Omental fat pad (tissue), 3 donors: ENCODE measurements at regions not wholly inside any gene's neighbourhood (a gene's known extent, or its start where the extent isn't known, plus 50 kb on each side); places are given as distances from the start of the nearest gene placed in this dataset.
"Not testable (repeated sequence)": the region's sequence is repeated elsewhere in the genome, so short reads cannot be mapped to it uniquely, and the experiment has no call there.

Experiments used
- ATAC-seq: fragments of 150-250 bp; one replicate; pipeline ENCODE4 v1.9.1; 2016; ENCODE audit warnings: mild to moderate bottlenecking, moderate library complexity; ENCODE audit not compliant: low FRiP score
- DNase-seq: peaks from one replicate; pipeline ENCODE4 v3.0.0-alpha.2; 2019; ENCODE audit warnings: low spot score
- CTCF ChIP-seq, 3 donors: fragments of 450-650 bp; IDR thresholded peaks; one replicate each; pipeline ENCODE4 v1.5.1; 2016 to 2017; ENCODE audit warnings: antibody characterized with exemption in 3 of 3, mild to moderate bottlenecking in 3 of 3, moderate library complexity in 2 of 3

DNA sequence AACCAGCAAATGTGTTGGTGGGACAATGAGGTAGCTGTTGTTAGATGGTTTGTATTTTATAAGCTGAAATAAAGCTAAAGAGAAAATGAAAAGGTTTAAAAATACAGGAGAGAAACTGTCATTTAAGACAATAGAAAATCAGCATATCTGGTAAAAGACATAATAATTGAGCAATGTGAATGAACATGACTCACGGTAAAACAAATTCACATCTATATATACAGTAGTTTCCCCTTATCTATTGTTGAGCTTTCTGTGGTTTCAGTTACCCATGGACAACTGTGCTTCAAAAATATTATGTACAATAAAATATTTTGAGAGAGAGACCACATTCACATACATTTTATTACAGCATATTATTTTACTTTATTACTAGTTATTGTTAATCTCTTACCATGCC is 1649.8 kb downstream of the EFNA5 start:
- TF ChIP-seq CTCF (IDR thresholded peaks at IDR 0.05), result no peak
- no peak for DNase-seq
- no peak for ATAC-seq

GRCh38 chr5:106019261-106019660 is 1651.5 kb downstream of the EFNA5 start:
- no peak for TF ChIP-seq CTCF (IDR thresholded peaks at IDR 0.05)
- ATAC-seq (no peak), DNase-seq (no peak)

DNA sequence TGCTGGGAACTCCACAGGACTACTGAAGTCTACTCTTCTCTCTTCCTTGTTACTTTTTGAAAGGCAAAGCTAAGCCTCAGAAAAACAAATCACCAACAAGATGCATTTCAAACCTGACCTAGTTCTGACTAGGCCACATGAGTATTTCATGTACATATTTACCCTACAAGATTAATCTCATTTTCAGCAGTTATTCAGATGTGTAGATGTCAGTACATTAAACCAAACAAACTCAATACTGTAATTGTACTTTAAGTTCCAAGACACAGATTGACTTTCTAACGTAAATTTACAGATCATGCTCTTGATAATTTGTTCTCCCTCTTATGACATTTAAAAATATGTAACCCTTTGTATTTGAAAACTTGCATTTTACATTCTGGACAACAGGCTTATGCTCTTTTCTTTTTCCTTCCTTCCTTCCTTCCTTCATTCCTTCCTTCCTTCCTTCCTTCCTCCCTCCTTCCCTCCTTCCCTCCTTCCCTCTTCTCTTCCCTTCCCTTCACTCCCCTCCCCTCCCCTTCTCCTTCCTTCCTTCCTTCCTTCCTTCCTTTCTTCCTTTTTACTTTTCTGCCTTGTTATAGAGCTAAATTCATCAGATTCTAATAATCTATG is 1653.4 kb downstream of the EFNA5 start:
- no peak for ATAC-seq
- TF ChIP-seq CTCF (IDR thresholded peaks at IDR 0.05), result no peak

GRCh38 chr5:106014262-106014661 is 1656.5 kb downstream of the EFNA5 start:
- DNase-seq, result no peak

More for the DNA sequence above, 1653.4 kb downstream of the EFNA5 start:
- DNase-seq, result no peak

DNA sequence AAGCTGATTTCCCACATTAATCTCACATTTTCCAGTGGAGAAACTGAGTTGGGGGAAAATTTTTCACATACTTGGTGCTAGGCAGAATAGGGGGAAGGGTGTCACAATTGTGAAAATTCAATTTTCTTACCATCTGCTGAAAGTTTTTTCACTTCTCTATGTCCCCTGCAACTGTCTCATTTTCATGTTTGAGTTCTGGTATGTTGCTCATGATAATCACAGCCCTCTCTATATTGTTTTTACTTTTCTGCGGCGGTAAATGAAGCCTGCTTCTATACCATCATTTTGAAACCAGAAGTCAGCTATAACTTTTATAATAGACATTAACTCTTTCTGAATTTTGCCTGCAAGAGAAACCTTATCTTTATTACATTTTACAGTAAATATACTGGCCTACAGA is 1664.5 kb downstream of the EFNA5 start:
- no peak for TF ChIP-seq CTCF (IDR thresholded peaks at IDR 0.05)
- DNase-seq, result no peak
- no peak for ATAC-seq

More at GRCh38 chr5:106014262-106014661, 1656.5 kb downstream of the EFNA5 start:
- ATAC-seq, result no peak
- no peak for TF ChIP-seq CTCF (IDR thresholded peaks at IDR 0.05)

DNA sequence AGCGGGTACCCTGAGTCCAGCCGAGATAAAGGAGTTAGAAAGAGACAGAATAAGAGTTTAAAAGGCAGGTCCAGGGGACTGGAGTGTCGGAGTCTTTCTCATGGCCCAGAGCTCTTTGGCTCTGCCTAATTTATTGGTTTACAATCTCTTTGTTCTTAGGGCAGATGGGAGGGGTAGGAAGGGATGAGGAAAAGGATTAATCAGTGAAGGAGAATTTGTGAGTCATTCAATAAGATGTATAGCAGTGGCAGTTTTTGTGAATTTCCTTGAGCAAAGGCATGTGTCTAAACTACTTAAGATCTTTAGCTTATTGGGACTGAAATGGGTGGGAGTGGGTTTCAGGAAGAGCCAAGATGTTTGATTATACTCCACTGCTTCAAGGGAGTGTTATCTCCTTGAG is 1671.7 kb downstream of the EFNA5 start:
- ATAC-seq, result not testable (repeated sequence)

GRCh38 chr5:105993027-105993426 is 1677.7 kb downstream of the EFNA5 start:
- TF ChIP-seq CTCF (IDR thresholded peaks at IDR 0.05), result no peak
- ATAC-seq (no peak), DNase-seq (no peak)

More for the DNA sequence above, 1671.7 kb downstream of the EFNA5 start:
- not testable (repeated sequence) for DNase-seq
